ENCODE measurements at regions not wholly inside any gene's neighbourhood (a gene's known extent, or its start where the extent isn't known, plus 50 kb on each side); places are given as distances from the start of the nearest gene placed in this dataset.

DNA sequence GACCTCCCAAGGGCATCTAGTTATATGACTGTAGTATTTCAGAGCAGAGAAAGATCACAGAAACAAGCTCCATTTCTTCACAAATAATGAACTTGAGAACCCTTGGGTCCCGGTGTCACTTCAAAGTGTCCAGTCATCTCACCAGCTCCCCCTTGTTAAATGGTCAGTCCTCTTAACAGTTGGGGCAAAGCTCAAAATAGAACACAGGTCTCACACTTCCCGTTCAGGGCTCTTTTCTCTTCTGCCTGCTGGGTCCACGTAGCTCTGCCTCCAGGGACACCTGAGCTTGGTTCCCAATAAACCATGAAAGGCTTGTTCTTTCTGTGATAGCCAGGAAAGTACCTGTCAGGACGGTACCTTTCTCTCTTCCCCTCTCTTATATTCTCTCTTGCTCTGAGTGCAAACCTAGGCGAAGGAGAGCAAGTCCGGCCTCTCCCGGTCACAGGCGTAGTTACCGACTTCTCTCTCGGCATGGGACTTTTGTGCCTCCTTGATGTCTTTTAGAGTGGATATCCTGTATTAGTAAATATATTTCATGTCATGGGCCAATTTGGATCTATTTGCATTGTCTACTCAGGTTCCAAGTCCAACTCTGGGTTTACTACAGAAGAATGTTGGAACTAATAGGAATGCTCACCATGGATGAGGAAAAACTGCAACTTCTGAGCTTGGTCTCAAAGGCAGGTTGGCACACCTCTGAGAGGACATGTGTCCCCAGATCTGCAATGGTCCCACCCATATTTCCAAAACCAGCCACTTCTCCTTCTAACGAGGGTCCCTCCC lies 118.8 kb upstream of the PARP11 start:
- Histone ChIP-seq H3K27ac (ENCODE audit: low read length in 2 of 2) (no peak overlapping the region), H3K4me3 (ENCODE audit: control extremely low read depth in 1 of 5, extremely low read depth in 1 of 5, insufficient read depth in 1 of 5, low read depth in 2 of 5, low read length in 4 of 5) (no peak overlapping the region), H3K79me2 (ENCODE audit: control insufficient read depth, insufficient read depth, low read length) (no peaks in the 10 kb centered on the region), H3K9me3 (ENCODE audit: control extremely low read depth in 1 of 3, control insufficient read depth in 2 of 3, insufficient read depth in 1 of 3, low read length in 2 of 3) (no peaks in the 10 kb centered on the region), H4K20me1 (ENCODE audit: control insufficient read depth, insufficient read depth, low read length, poor library complexity, severe bottlenecking) (no peaks in the 10 kb centered on the region), H3K9ac (ENCODE audit: low read length) (no peak overlapping the region), H3K4me2 (replicated peaks; ENCODE audit: low read depth, low read length, poor library complexity, severe bottlenecking) (no peak overlapping the region), H2AFZ (ENCODE audit: insufficient read depth, low read depth, low read length, poor library complexity, severe bottlenecking) (no peak overlapping the region), H3K4me1 (ENCODE audit: control insufficient read depth in 2 of 2, insufficient read depth in 2 of 2, low read length in 2 of 2) (peaks cover 15 to 19% of the 10 kb centered on the region in 2 donors), H3K27me3 (replicated peaks in 1 of 4; ENCODE audit: control extremely low read depth in 1 of 4, control insufficient read depth in 3 of 4, insufficient read depth in 4 of 4, low read length in 3 of 4) (no peaks in the 10 kb centered on the region), H3K36me3 (replicated peaks in 1 of 2; ENCODE audit: control extremely low read depth in 1 of 2, control insufficient read depth in 1 of 2, extremely low read depth in 1 of 2, insufficient read depth in 2 of 2, low read length in 1 of 2) (no peaks in the 10 kb centered on the region)
- H3K27ac Mint-ChIP-seq, result no peak overlapping the region
- CTCF ChIA-PET, result interaction anchor here (0.6 to 15.2 kb wide), 7 partner anchors 9 to 532 kb away, joined by 3 to 293 read pairs (median 7); partner anchors contain the start of gene CCND2
- intact Hi-C loops (cut with micrococcal nuclease), result no loop called here
- no peaks in the 10 kb centered on the region for H3K9me3 Mint-ChIP-seq (ENCODE audit: insufficient read depth)
- WGBS (ENCODE audit: insufficient coverage), result 93% methylated on average over 3 of the region's 11 CpGs
- H3K27me3 Mint-ChIP-seq, result peaks cover 10% of the 10 kb centered on the region
- H3K4me3 Mint-ChIP-seq, result no peak overlapping the region
- ATAC-seq (ENCODE audit: low read depth), result no peak
- POLR2A ChIA-PET, result no interaction called here
- DNase-seq, result no peak
- peaks cover 19% of the 10 kb centered on the region for H3K4me1 Mint-ChIP-seq
- no peak for TF ChIP-seq EZH2 (IDR thresholded peaks at IDR 0.05; ENCODE audit: borderline replicate concordance, insufficient read depth, low read depth, low read length, poor library complexity, severe bottlenecking)

DNA sequence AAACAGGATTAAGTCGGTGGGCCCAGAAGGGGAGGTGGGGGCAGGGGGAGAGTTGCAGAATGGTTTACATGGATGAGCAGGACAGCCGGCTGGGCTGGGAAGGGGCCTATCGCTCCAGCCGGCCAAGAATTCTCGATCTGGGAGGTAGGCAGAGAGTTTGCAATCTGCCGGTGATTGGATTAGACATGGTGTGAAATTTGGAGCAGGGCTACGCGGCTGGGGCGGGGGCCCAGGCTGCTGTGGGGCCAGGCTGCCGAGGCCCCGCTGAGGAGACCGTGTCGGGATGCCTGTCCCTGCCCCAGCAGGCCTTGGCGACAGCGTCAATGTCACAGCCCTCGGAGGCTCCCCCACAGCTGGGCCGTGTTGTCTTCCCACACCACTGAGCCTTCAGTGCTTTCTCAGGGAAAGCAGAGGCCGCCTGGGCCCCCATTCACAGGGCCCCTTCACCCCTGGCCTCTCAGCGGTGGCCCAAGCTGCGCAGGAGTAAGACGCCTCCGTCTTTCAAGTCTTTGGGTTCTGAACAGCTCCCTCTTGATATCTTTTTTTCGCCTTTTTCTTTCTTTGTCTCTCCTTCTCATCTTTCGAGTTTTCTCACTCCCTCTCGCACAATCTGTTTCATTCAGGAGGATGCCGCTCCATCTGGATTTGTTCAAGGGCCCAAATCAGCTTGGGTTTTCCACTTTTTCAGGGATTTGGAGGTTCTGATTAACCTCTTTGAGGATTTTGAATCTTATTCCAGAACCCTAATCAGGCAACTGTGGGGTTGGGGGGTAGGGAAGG lies 117.5 kb upstream of the PARP11 start:
- H3K79me2 ChIP-seq (ENCODE audit: control insufficient read depth, insufficient read depth, low read length), result no peaks in the 10 kb centered on the region
- Mint-ChIP-seq H3K27ac (no peak overlapping the region), H3K27me3 (peaks cover 10% of the 10 kb centered on the region), H3K4me1 (peaks cover 19% of the 10 kb centered on the region), H3K4me3 (no peak overlapping the region), H3K9me3 (ENCODE audit: insufficient read depth) (no peaks in the 10 kb centered on the region)
- no peaks in the 10 kb centered on the region for H3K36me3 ChIP-seq (replicated peaks in 1 of 2; ENCODE audit: control extremely low read depth in 1 of 2, control insufficient read depth in 1 of 2, extremely low read depth in 1 of 2, insufficient read depth in 2 of 2, low read length in 1 of 2)
- intact Hi-C loops (cut with micrococcal nuclease), result no loop called here
- CTCF ChIA-PET, result interaction anchor here (1.0 to 15.2 kb wide), 5 partner anchors 10 to 533 kb away, joined by 3 to 293 read pairs (median 8); partner anchors contain the start of gene CCND2
- DNase-seq, result no peak
- H3K4me3 ChIP-seq (ENCODE audit: control extremely low read depth in 1 of 5, extremely low read depth in 1 of 5, insufficient read depth in 1 of 5, low read depth in 2 of 5, low read length in 4 of 5), result no peak overlapping the region
- TF ChIP-seq, protein P1, sequence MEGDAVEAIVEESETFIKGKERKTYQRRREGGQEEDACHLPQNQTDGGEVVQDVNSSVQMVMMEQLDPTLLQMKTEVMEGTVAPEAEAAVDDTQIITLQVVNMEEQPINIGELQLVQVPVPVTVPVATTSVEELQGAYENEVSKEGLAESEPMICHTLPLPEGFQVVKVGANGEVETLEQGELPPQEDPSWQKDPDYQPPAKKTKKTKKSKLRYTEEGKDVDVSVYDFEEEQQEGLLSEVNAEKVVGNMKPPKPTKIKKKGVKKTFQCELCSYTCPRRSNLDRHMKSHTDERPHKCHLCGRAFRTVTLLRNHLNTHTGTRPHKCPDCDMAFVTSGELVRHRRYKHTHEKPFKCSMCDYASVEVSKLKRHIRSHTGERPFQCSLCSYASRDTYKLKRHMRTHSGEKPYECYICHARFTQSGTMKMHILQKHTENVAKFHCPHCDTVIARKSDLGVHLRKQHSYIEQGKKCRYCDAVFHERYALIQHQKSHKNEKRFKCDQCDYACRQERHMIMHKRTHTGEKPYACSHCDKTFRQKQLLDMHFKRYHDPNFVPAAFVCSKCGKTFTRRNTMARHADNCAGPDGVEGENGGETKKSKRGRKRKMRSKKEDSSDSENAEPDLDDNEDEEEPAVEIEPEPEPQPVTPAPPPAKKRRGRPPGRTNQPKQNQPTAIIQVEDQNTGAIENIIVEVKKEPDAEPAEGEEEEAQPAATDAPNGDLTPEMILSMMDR (IDR thresholded peaks at IDR 0.05), result no peak
- TF ChIP-seq EZH2 (IDR thresholded peaks at IDR 0.05; ENCODE audit: borderline replicate concordance, insufficient read depth, low read depth, low read length, poor library complexity, severe bottlenecking), result no peak
- no peak for ATAC-seq (ENCODE audit: low read depth)
- no peak overlapping the region for H3K27ac ChIP-seq (ENCODE audit: low read length in 2 of 2)
- no peak overlapping the region for H3K9ac ChIP-seq (ENCODE audit: low read length)
- no peak overlapping the region for H2AFZ ChIP-seq (ENCODE audit: insufficient read depth, low read depth, low read length, poor library complexity, severe bottlenecking)
- 97% methylated on average over 26 of the region's 26 CpGs for WGBS (ENCODE audit: insufficient coverage)
- POLR2A ChIA-PET, result no interaction called here
- H4K20me1 ChIP-seq (ENCODE audit: control insufficient read depth, insufficient read depth, low read length, poor library complexity, severe bottlenecking), result no peaks in the 10 kb centered on the region
- no peaks in the 10 kb centered on the region for H3K9me3 ChIP-seq (ENCODE audit: control extremely low read depth in 1 of 3, control insufficient read depth in 2 of 3, insufficient read depth in 1 of 3, low read length in 2 of 3)
- peaks cover 15 to 19% of the 10 kb centered on the region in 2 donors for H3K4me1 ChIP-seq (ENCODE audit: control insufficient read depth in 2 of 2, insufficient read depth in 2 of 2, low read length in 2 of 2)
- no peaks in the 10 kb centered on the region for H3K27me3 ChIP-seq (replicated peaks in 1 of 4; ENCODE audit: control extremely low read depth in 1 of 4, control insufficient read depth in 3 of 4, insufficient read depth in 4 of 4, low read length in 3 of 4)
- no peak overlapping the region for H3K4me2 ChIP-seq (replicated peaks; ENCODE audit: low read depth, low read length, poor library complexity, severe bottlenecking)
